HEK293 (cell line): ENCODE measurements at regions not wholly inside any gene's neighbourhood (a gene's known extent, or its start where the extent isn't known, plus 50 kb on each side); places are given as distances from the start of the nearest gene placed in this dataset.

Experiments
- CTCF ChIP-seq: fragments of 450-650 bp; formaldehyde crosslinking; IDR thresholded peaks from 2 replicates; pipeline ENCODE4 v1.5.1; 2016; ENCODE audit warnings: missing biosample characterization, missing genetic modification characterization
- TCF7L2 ChIP-seq: IDR thresholded peaks from 2 replicates; pipeline ENCODE4 v1.6.1; 2011; ENCODE audit warnings: low read depth, mild to moderate bottlenecking, inconsistent platforms, low read length, moderate library complexity, borderline replicate concordance
- YY1 ChIP-seq: fragments of 450-650 bp; formaldehyde crosslinking; IDR thresholded peaks from 2 replicates; pipeline ENCODE4 v1.5.1; 2018; ENCODE audit warnings: missing biosample characterization, missing genetic modification characterization
- ZNF221 ChIP-seq: fragments of 450-650 bp; formaldehyde crosslinking; IDR thresholded peaks from 2 replicates; pipeline ENCODE4 v1.5.1; 2017; ENCODE audit warnings: missing biosample characterization, missing genetic modification characterization, borderline replicate concordance
- ZNF24 ChIP-seq: fragments of 450-650 bp; formaldehyde crosslinking; IDR thresholded peaks from 2 replicates; pipeline ENCODE4 v1.5.1; 2016; ENCODE audit warnings: missing biosample characterization, missing genetic modification characterization
- ZNF311 ChIP-seq: fragments of 450-650 bp; formaldehyde crosslinking; IDR thresholded peaks from 2 replicates; pipeline ENCODE4 v1.5.1; 2017; ENCODE audit warnings: missing biosample characterization, missing genetic modification characterization, borderline replicate concordance
- ZNF416 ChIP-seq: fragments of 450-650 bp; formaldehyde crosslinking; IDR thresholded peaks from 2 replicates; pipeline ENCODE4 v1.5.1; 2016; ENCODE audit warnings: missing biosample characterization, missing genetic modification characterization
- TF ChIP-seq, protein P1 (sequence below): fragments of 450-650 bp; formaldehyde crosslinking; IDR thresholded peaks from 2 replicates; pipeline ENCODE4 v1.5.1; 2016; ENCODE audit warnings: missing biosample characterization, missing genetic modification characterization

GRCh38 chr4:30838331-30838730 lies 118.2 kb downstream of the PCDH7 start:
- TF ChIP-seq, protein P1, sequence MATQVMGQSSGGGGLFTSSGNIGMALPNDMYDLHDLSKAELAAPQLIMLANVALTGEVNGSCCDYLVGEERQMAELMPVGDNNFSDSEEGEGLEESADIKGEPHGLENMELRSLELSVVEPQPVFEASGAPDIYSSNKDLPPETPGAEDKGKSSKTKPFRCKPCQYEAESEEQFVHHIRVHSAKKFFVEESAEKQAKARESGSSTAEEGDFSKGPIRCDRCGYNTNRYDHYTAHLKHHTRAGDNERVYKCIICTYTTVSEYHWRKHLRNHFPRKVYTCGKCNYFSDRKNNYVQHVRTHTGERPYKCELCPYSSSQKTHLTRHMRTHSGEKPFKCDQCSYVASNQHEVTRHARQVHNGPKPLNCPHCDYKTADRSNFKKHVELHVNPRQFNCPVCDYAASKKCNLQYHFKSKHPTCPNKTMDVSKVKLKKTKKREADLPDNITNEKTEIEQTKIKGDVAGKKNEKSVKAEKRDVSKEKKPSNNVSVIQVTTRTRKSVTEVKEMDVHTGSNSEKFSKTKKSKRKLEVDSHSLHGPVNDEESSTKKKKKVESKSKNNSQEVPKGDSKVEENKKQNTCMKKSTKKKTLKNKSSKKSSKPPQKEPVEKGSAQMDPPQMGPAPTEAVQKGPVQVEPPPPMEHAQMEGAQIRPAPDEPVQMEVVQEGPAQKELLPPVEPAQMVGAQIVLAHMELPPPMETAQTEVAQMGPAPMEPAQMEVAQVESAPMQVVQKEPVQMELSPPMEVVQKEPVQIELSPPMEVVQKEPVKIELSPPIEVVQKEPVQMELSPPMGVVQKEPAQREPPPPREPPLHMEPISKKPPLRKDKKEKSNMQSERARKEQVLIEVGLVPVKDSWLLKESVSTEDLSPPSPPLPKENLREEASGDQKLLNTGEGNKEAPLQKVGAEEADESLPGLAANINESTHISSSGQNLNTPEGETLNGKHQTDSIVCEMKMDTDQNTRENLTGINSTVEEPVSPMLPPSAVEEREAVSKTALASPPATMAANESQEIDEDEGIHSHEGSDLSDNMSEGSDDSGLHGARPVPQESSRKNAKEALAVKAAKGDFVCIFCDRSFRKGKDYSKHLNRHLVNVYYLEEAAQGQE (tag by site-specific recombination): no peak
- TF ChIP-seq CTCF: no peak
- TF ChIP-seq YY1: no peak
- TF ChIP-seq ZNF311 (tag by site-specific recombination): no peak
- no peak for TF ChIP-seq ZNF416 (tag by site-specific recombination)
- TF ChIP-seq TCF7L2: no peak
- TF ChIP-seq ZNF221 (tag by site-specific recombination): no peak
- no peak for TF ChIP-seq ZNF24 (tag by site-specific recombination)
